ENCODE measurements at regions not wholly inside any gene's neighbourhood (a gene's known extent, or its start where the extent isn't known, plus 50 kb on each side); places are given as distances from the start of the nearest gene placed in this dataset.

- DNase-seq = no peak
Observed at GRCh38 chr4:14669371-14669770, 332.9 kb upstream of the CPEB2 start.

DNA sequence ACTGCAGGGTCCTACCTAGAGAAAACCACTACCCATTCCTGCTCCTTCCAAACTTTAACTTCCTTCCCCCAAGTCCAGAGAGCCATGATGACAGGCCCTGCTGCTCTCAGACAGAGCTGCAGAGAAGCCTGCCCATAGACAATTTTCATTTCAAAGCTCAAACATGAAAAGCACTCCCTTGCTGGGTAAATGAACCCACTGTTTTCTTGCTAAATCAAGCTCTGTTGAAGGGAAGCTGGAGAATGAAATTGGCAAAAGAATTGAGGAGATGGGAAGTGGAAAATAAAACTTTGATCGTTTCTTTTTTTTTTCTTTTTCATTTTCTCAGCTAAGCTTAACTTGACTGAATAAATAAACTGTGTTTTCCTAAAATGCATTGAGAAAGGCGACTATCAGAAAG lies 331.1 kb upstream of the CPEB2 start:
- DNase-seq = no peak

- DNase-seq = no peak
Observed at GRCh38 chr4:14675279-14675985, 326.8 kb upstream of the CPEB2 start.

DNA sequence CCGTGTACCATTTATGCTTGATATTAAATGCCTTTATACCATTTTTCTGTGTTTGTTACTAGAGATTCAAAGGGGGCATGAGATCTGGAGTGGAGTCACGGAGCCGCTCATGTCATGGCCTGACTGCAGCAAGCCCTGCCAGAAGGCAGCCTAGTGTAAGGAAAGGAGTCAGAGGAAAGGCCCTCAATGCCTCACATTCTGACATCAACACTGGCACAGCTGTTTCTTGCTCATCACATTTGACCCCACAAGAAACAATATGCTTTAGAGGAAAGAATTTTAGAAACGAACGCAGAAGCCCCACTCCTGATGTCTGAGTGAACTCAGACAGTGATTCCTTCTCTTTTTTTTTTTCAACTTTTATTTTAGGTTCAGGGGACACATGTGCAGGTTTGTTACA lies 322.4 kb upstream of the CPEB2 start:
- no peak for DNase-seq

GRCh38 chr4:14681330-14681729 lies 321.0 kb upstream of the CPEB2 start:
- DNase-seq = no peak

DNA sequence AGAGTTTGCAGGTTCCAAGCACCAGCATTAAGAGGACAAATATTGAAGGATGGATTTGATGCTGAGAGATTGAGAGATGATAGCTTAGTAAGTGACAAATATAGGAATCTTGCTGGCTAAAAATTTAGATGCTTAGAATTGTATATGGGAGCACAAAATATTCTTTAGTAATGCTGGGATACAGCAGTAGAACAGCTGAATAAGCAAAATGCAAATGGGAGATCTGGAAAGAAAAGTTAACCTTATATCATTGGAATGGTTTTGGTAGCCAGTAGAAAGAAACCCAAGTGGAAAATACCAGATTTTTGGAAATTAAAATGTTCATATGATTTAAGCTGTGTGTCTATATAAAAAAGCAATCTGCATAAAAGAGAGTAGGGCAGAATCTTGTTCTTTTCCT lies 308.6 kb upstream of the CPEB2 start:
- DNase-seq = no peak

- DNase-seq = no peak
Observed at GRCh38 chr4:14695095-14695845, 307.0 kb upstream of the CPEB2 start.

GRCh38 chr4:14700083-14700482 lies 302.2 kb upstream of the CPEB2 start:
- DNase-seq = no peak

DNA sequence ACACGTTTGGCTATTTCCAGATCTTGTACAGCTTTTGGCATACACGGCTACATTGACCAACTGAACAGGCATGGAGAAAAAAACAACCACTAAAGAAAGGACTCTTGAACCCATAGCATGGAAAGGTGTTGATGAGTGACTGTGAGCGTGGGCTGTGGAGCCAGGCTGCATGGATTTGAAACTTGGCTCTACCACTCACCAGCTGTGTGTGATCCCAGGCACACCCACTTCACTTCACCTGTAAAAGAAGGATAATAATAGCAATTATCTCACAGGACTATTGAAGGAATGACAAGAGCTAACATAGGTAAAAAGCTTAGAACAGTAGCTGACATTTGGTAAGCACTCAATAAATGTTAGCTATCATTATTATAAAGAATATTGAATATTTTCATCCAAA lies 301.7 kb upstream of the CPEB2 start:
- DNase-seq = no peak

GRCh38 chr4:14701389-14701788 lies 300.9 kb upstream of the CPEB2 start:
- DNase-seq = no peak

DNA sequence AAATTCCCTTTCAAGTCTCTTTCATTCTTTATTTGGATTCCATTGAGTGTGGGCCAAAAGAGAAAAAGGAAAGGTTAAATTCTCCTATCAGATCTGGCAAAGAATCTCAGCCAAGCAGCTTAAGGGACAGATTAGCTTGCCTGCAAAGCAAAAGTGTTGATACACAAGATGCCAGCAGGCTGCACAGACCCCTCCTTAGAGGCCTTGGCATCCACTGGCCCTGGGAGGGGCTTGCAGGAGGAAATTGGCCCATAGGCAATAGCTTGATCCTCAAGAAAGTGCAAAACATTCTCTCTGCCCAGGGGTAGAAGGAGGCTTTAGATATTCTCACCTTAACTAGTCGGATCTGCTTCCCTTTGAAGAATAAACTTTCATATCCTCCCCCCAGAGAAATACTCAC lies 300.4 kb upstream of the CPEB2 start:
- no peak for DNase-seq

DNA sequence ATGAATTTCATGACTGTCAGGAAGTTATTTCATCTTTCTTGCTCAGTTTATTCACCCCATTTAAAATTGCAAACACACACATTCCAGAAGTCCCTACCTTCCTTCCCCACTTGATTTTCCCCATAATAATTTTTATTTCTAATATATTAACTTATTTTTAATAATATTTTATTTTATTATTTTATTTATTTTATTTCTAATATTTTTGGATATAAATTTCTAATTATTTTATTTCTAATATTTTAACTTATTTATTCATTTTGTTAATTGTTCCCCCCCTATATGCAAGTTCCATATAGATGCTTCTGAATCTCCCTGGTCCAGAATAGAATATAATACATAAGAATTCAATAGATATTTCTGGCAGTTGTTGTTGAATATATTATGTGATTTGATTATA lies 293.7 kb upstream of the CPEB2 start:
- DNase-seq = no peak

DNA sequence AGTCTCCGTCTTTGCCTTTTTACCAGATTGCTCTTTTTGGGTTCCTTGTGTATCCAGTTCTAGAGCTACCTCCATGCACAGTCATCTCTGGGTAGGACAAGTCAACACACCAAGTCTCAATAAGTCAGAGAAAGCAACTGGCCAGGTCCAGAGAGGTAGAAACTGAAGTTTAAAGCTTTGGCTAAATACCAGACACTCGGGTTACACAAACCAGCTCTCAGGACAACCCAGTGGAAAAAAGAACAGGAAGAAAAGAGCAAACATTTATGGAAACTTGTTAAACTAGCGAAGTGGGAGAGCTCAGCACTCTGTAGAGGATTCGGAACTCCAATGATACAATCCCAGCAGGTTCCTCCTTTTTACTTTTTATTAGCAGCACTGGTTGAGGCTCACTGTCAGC lies 291.0 kb upstream of the CPEB2 start:
- DNase-seq = no peak

- DNase-seq = no peak
Observed at GRCh38 chr4:14716691-14717090, 285.6 kb upstream of the CPEB2 start.

GRCh38 chr4:14719053-14719452 lies 283.2 kb upstream of the CPEB2 start:
- DNase-seq = no peak

GRCh38 chr4:14726441-14726840 lies 275.8 kb upstream of the CPEB2 start:
- no peak for DNase-seq

GRCh38 chr4:14726877-14727361 lies 275.4 kb upstream of the CPEB2 start:
- no peak for DNase-seq

- DNase-seq = no peak
Observed at GRCh38 chr4:14729282-14730000, 272.8 kb upstream of the CPEB2 start.

DNA sequence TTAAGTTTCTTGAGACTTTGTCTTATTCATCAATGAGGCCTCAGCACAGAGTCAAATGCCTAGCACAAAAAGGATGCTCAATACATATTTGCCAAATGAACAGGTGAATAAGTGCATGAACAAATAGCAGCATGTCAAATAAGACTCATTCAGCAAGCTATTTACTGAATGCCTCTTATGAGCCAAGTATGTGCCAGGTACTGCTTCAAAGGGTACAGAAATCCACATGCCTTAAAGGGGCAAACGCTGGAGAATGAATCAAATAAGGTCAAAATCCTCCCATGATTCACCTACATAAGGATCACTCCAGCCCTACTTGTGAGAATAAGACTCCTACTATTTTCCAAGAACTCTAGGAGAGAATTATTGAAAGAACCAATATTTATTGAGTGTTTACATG lies 260.2 kb upstream of the CPEB2 start:
- DNase-seq = no peak

- DNase-seq = no peak
Observed at GRCh38 chr4:14743172-14743571, 259.1 kb upstream of the CPEB2 start.

DNA sequence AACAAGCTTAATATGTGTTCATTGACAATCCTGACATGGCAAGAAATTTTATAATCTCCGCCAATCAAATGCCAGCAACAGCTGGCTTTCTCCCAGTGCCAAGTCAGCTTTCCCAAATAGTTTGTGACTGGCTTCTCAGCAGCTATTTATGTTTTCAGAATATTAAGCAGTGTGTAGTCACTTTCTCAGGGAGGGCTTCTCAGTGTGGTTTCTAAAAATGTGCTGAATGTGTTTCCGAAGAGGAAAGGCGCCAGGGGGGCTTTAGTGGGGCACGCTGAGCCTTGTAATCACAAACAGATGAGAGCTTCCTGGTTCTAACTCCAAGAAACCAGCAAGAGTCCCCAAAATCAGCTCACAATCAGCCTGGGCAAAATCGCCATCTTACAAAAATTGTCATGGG lies 258.7 kb upstream of the CPEB2 start:
- DNase-seq = no peak

DNA sequence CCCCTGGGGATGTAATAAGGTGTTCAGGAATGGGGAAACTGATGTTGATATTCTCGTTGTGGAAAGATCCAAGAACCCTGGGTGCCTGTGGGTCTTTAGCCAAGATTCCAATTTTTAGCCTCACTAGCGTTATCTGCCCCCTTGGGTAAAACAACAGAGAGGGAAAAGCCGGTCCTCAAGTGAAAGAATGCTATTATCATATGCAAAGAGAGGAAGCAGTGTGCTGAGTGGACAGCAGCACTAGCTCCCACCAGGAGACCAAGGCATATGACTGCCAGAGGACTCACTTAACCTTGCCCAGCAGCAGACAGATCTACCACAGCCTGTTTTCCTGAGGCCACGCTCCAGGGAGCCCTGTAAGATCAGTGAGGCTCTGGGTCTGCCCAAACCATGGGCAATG lies 257.9 kb upstream of the CPEB2 start:
- no peak for DNase-seq

DNA sequence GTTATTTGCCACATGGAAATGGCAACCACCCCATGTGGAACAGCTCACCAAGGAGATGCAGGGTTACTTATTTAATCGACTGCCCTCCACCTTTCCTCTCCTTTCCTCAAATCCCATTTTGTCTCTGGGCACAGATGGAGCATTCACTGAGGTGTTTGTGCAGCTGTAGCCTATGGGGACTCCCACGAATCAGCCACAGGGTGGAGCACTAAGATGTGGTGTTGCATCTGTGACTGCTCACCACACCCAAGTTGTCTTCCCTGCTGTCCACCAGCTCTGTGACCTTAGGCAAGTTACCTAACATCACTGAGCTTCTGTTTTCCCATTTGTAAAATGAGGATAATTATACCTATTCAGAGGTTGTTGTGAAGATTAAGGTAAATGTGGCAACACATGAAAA lies 252.4 kb upstream of the CPEB2 start:
- peak; percentile 1 for DNase-seq
